Rectal smooth muscle tissue (tissue), 1 donor: ENCODE measurements at regions not wholly inside any gene's neighbourhood (a gene's known extent, or its start where the extent isn't known, plus 50 kb on each side); places are given as distances from the start of the nearest gene placed in this dataset.
"Not testable (repeated sequence)": the region's sequence is repeated elsewhere in the genome, so short reads cannot be mapped to it uniquely, and the experiment has no call there.

Source experiments
- H3K27ac ChIP-seq: one replicate; pipeline ENCODE4 v1.7.0; 2013; ENCODE audit warnings: low read depth, low read length, inconsistent platforms
- H3K27me3 ChIP-seq: one replicate; pipeline ENCODE4 v1.7.0; 2013; ENCODE audit warnings: low read length; ENCODE audit not compliant: control insufficient read depth, insufficient read depth
- H3K36me3 ChIP-seq: one replicate; pipeline ENCODE4 v1.7.0; 2013; ENCODE audit warnings: low read length; ENCODE audit not compliant: control insufficient read depth, insufficient read depth
- H3K4me1 ChIP-seq: one replicate; pipeline ENCODE4 v1.7.0; 2013; ENCODE audit warnings: low read length; ENCODE audit not compliant: control insufficient read depth, insufficient read depth
- H3K4me3 ChIP-seq: one replicate; pipeline ENCODE4 v1.7.0; 2013; ENCODE audit warnings: low read length
- H3K9ac ChIP-seq: one replicate; pipeline ENCODE4 v1.7.0; 2013; ENCODE audit warnings: low read length

- H3K27me3 ChIP-seq = no peaks in the 10 kb centered on the region
- no peak overlapping the region for H3K9ac ChIP-seq
- no peaks in the 10 kb centered on the region for H3K4me1 ChIP-seq
- no peaks in the 10 kb centered on the region for H3K36me3 ChIP-seq
- no peak overlapping the region for H3K4me3 ChIP-seq
- no peak overlapping the region for H3K27ac ChIP-seq
Observed at GRCh38 chr14:28952161-28952560, 185.6 kb downstream of the FOXG1 start.

- Histone ChIP-seq H3K4me1 (no peaks in the 10 kb centered on the region), H3K9ac (no peak overlapping the region), H3K27me3 (no peaks in the 10 kb centered on the region), H3K36me3 (no peaks in the 10 kb centered on the region), H3K27ac (no peak overlapping the region), H3K4me3 (no peak overlapping the region)
Observed at GRCh38 chr14:28952666-28953065, 186.1 kb downstream of the FOXG1 start.

GRCh38 chr14:28953973-28954372, 187.4 kb downstream of the FOXG1 start:
- Histone ChIP-seq H3K27me3 (no peaks in the 10 kb centered on the region), H3K36me3 (no peaks in the 10 kb centered on the region), H3K9ac (no peak overlapping the region), H3K4me1 (no peaks in the 10 kb centered on the region), H3K27ac (no peak overlapping the region), H3K4me3 (no peak overlapping the region)

- Histone ChIP-seq H3K9ac (no peak overlapping the region), H3K4me1 (no peaks in the 10 kb centered on the region), H3K27me3 (no peaks in the 10 kb centered on the region), H3K4me3 (no peak overlapping the region), H3K36me3 (no peaks in the 10 kb centered on the region), H3K27ac (no peak overlapping the region)
Observed at GRCh38 chr14:28966416-28967233, 200.0 kb downstream of the FOXG1 start.

- no peaks in the 10 kb centered on the region for H3K36me3 ChIP-seq
- H3K27me3 ChIP-seq = no peaks in the 10 kb centered on the region
- H3K27ac ChIP-seq = no peak overlapping the region
- no peak overlapping the region for H3K4me3 ChIP-seq
- H3K9ac ChIP-seq = no peak overlapping the region
- H3K4me1 ChIP-seq = no peaks in the 10 kb centered on the region
Observed at GRCh38 chr14:28975084-28975483, 208.5 kb downstream of the FOXG1 start.

GRCh38 chr14:28982228-28982627, 215.6 kb downstream of the FOXG1 start:
- no peak overlapping the region for H3K4me3 ChIP-seq

GRCh38 chr14:28983279-28983678, 216.7 kb downstream of the FOXG1 start:
- H3K27me3 ChIP-seq = no peaks in the 10 kb centered on the region
- no peak overlapping the region for H3K4me3 ChIP-seq
- H3K27ac ChIP-seq = no peak overlapping the region
- H3K4me1 ChIP-seq = no peaks in the 10 kb centered on the region
- no peaks in the 10 kb centered on the region for H3K36me3 ChIP-seq
- no peak overlapping the region for H3K9ac ChIP-seq

More at GRCh38 chr14:28982228-28982627, 215.6 kb downstream of the FOXG1 start:
- Histone ChIP-seq H3K27me3 (no peaks in the 10 kb centered on the region), H3K9ac (no peak overlapping the region), H3K36me3 (no peaks in the 10 kb centered on the region), H3K27ac (no peak overlapping the region), H3K4me1 (no peaks in the 10 kb centered on the region)

GRCh38 chr14:28987516-28987915, 220.9 kb downstream of the FOXG1 start:
- H3K27me3 ChIP-seq = no peaks in the 10 kb centered on the region
- no peaks in the 10 kb centered on the region for H3K36me3 ChIP-seq
- H3K9ac ChIP-seq = no peak overlapping the region
- no peak overlapping the region for H3K4me3 ChIP-seq
- no peaks in the 10 kb centered on the region for H3K4me1 ChIP-seq
- no peak overlapping the region for H3K27ac ChIP-seq

- not testable (repeated sequence) for H3K27ac ChIP-seq, H3K4me1 ChIP-seq, H3K4me3 ChIP-seq, H3K9ac ChIP-seq, H3K27me3 ChIP-seq, H3K36me3 ChIP-seq
Observed at GRCh38 chr14:28997196-28997595, 230.6 kb downstream of the FOXG1 start.

- no peaks in the 10 kb centered on the region for H3K4me1 ChIP-seq
- H3K4me3 ChIP-seq = no peak overlapping the region
Observed at GRCh38 chr14:28999656-29000055, 233.1 kb downstream of the FOXG1 start.

GRCh38 chr14:29005647-29006046, 239.1 kb downstream of the FOXG1 start:
- no peak overlapping the region for H3K27ac ChIP-seq
- no peaks in the 10 kb centered on the region for H3K4me1 ChIP-seq
- no peaks in the 10 kb centered on the region for H3K27me3 ChIP-seq
- no peak overlapping the region for H3K4me3 ChIP-seq
- H3K36me3 ChIP-seq = no peaks in the 10 kb centered on the region
- no peak overlapping the region for H3K9ac ChIP-seq

More at GRCh38 chr14:28999656-29000055, 233.1 kb downstream of the FOXG1 start:
- Histone ChIP-seq H3K36me3 (no peaks in the 10 kb centered on the region), H3K9ac (no peak overlapping the region), H3K27me3 (no peaks in the 10 kb centered on the region), H3K27ac (no peak overlapping the region)

- Histone ChIP-seq H3K27ac (no peak overlapping the region), H3K36me3 (no peaks in the 10 kb centered on the region), H3K9ac (no peak overlapping the region), H3K4me3 (no peak overlapping the region), H3K4me1 (no peaks in the 10 kb centered on the region), H3K27me3 (no peaks in the 10 kb centered on the region)
Observed at GRCh38 chr14:29007990-29008389, 241.4 kb downstream of the FOXG1 start.
